ENCODE measurements at regions not wholly inside any gene's neighbourhood (a gene's known extent, or its start where the extent isn't known, plus 50 kb on each side); places are given as distances from the start of the nearest gene placed in this dataset.

DNA sequence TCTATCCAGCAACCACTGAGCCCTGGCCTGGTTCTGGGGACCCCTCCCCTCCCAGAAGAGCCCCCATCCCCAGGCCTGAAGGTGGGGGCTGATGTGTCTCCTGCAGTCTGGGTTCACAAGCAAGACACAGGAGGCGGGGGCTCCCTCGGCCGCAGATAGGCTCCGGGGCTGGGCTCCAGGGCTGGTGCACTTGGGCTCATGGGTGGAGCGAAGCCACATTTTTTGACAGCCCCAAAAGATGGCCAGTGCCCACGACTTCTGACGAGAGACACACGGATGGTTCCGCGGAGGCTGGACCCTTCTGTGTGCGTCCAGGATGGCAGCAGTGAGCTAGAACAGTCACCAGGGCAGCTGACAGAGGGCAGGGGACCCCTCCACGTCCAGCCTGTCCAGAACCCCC, 57.1 kb upstream of the GATA5 start:
- TF ChIP-seq, protein P1, sequence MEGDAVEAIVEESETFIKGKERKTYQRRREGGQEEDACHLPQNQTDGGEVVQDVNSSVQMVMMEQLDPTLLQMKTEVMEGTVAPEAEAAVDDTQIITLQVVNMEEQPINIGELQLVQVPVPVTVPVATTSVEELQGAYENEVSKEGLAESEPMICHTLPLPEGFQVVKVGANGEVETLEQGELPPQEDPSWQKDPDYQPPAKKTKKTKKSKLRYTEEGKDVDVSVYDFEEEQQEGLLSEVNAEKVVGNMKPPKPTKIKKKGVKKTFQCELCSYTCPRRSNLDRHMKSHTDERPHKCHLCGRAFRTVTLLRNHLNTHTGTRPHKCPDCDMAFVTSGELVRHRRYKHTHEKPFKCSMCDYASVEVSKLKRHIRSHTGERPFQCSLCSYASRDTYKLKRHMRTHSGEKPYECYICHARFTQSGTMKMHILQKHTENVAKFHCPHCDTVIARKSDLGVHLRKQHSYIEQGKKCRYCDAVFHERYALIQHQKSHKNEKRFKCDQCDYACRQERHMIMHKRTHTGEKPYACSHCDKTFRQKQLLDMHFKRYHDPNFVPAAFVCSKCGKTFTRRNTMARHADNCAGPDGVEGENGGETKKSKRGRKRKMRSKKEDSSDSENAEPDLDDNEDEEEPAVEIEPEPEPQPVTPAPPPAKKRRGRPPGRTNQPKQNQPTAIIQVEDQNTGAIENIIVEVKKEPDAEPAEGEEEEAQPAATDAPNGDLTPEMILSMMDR (IDR thresholded peaks at IDR 0.05) = no peak
- no peak for TF ChIP-seq POLR2A (IDR thresholded peaks at IDR 0.05)
